ENCODE measurements at regions not wholly inside any gene's neighbourhood (a gene's known extent, or its start where the extent isn't known, plus 50 kb on each side); places are given as distances from the start of the nearest gene placed in this dataset.
"Not testable (repeated sequence)": the region's sequence is repeated elsewhere in the genome, so short reads cannot be mapped to it uniquely, and the experiment has no call there.

DNA sequence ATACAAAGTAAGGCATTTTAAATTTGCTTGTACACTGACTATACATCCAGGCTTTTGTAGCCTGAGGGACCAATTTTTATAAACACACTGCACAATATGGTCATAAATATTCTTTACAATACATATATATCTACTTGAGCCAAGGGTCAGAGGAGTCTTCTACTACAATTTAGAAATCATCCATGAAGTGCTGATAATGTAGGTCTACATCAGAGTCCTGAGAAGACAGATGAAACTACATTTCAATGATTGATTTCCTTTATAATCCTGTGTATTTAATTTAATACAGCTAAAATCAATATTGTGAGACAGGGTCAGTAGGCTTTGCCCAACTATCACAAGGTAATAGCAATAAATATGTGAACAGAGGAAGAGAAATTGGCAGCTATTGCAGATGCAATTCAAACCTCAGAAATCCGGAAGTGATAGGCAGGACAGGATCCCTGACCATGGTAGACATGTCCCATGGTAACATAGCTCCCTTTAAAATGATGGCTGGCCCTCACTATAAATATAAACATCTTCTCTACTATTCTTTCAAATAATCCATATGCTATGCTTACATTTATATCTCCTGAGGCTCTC lies 318.0 kb upstream of the POT1 start:
- H3K27ac ChIP-seq: no peak overlapping the region
- no peak for DNase-seq (ENCODE audit: low read depth, low spot score)

DNA sequence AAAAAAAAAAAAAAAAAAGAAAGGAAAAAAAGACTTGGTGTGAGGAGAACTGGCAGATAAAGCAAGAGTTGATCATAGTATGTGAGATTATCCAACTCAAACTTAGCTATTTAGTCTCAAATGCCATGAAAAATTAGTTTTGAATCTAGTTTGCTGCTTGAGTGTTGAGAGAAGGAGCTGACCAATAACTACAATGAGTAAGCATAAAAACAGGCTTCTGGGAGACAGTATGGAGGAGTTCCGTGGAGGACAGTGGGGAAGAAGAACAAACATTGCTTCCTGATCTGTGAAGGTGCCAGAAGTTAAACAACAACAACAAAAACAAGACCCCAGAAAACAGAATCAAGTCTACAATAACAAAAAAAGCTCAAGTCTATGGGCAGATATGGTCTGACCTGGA lies 317.1 kb upstream of the POT1 start:
- no peak overlapping the region for H3K27ac ChIP-seq
- no peak for DNase-seq (ENCODE audit: low read depth, low spot score)

GRCh38 chr7:125241548-125241947 lies 311.9 kb upstream of the POT1 start:
- DNase-seq (ENCODE audit: low read depth, low spot score): no peak
- no peak overlapping the region for H3K27ac ChIP-seq

DNA sequence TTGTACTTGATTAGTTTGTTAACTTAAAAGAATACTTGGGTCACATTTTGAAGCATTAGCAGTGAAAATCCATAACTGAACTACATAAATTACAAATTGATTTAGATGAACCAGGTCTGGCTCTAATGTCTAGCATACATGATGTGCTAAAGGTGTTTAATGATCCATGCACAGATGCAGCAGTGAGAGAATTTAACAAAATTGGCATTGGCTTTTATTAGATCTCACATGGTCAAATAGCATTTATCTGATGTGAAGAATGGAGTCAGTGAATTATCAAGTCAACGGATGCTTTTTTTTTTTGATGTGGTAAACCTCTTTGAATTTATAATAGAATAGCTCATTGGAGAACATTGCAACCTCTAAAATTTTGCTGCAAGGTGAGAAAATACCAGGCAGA lies 293.0 kb upstream of the POT1 start:
- no peak for DNase-seq (ENCODE audit: low read depth, low spot score)
- no peak overlapping the region for H3K27ac ChIP-seq

- H3K27ac ChIP-seq: no peak overlapping the region
- DNase-seq (ENCODE audit: low read depth, low spot score): no peak
These were observed 288.5 kb upstream of the POT1 start for GRCh38 chr7:125218076-125218475.

DNA sequence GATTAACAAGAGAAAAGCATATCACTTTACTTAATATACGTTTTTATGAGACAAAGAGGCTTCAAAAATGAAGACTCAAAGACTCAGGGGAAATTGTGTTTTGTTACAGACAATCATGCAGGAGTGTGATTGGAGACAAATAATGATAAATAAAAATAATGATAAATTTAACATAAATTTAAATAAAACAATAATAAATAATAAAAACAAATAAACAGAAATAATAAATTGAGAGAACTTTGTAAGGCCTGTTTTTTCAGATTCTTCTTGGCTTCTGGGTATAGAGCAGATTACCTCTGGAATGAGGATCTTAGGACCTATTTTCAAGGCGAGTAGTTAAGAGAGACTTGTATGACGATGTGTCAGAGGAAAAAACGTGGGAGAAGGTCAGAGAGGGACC lies 271.4 kb upstream of the POT1 start:
- no peak for DNase-seq (ENCODE audit: low read depth, low spot score)

DNA sequence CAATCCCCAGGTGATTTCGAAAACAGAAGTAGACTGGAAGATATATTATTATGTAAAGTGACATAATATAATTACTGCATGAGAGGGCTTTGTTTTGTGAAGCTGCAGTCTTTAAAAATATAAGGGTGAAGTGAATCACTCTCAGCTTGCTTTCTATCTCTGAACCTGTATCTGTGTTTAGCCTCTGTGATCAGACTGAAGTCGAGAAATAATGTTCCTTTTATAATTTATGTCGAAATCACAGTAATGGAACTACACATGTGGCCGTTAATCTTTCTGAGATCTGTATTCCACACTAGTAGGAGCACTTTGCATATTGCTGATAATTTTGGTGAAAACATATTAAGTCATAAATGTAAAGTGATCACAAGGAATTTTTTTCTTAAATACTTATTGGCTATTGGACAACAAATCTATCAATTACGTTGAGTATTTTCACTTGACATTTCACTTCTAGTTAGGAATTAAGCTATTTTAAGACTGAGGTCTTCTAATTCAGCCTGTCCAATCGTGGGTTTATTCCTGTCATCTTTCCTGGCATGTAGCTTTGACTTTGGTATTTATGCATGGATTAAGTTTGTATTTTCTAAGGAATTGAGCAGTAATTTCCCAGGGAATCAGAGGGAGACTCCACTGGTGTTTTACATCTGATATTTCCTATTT lies 268.2 kb upstream of the POT1 start:
- H3K27ac ChIP-seq: no peak overlapping the region
- DNase-seq (ENCODE audit: low read depth, low spot score): no peak

More for the DNA sequence above, 271.4 kb upstream of the POT1 start:
- no peak overlapping the region for H3K27ac ChIP-seq

DNA sequence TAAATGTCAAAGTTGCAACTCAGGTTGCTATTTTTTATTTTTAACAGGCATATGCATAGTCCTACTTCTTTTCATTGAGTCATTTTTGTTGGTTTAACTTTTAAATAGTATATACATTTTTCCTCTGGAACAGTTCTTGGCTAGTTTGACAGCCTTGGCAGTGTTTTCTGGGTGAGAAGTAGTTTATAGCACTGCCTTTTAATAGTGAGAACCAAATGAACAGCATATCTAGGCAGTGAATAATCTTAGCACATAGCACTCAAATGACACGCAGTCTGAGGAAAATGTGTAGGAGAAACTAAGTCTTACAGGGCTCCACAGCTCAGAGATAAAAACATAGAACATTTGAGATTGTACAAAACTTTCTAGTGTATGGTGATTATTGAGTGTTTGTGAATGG lies 265.5 kb upstream of the POT1 start:
- DNase-seq (ENCODE audit: low read depth, low spot score): no peak

GRCh38 chr7:125193263-125193662 lies 263.6 kb upstream of the POT1 start:
- no peak for DNase-seq (ENCODE audit: low read depth, low spot score)
- H3K27ac ChIP-seq: no peak overlapping the region

More for the DNA sequence above, 265.5 kb upstream of the POT1 start:
- no peak overlapping the region for H3K27ac ChIP-seq

GRCh38 chr7:125184801-125185200 lies 255.2 kb upstream of the POT1 start:
- no peak overlapping the region for H3K27ac ChIP-seq
- no peak for DNase-seq (ENCODE audit: low read depth, low spot score)

- DNase-seq (ENCODE audit: low read depth, low spot score); H3K27ac ChIP-seq: not testable (repeated sequence)
These were observed 252.1 kb upstream of the POT1 start for GRCh38 chr7:125181569-125182267.

- DNase-seq (ENCODE audit: low read depth, low spot score): peak; percentile 26
- peak overlapping the region; percentile 41 for H3K27ac ChIP-seq
These were observed 243.9 kb upstream of the POT1 start for GRCh38 chr7:125173571-125173970.

DNA sequence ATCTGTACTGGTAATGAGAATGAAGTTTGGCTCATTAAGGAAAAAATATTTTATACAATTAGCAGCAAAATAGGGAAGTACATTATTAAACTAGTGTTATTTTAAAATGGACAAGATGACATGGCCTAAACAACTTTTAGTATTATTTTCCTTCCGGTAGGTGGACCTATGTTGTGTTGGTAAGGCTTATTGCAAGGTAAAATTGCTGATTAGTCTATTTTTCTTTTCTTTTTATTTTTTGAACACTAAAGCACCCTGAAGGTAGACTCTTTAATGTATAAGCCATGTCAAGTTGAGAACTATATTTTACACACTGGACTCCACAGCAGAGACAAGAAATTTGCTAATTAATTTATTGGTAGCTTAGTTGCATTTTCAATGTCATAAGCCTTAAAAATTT lies 239.5 kb upstream of the POT1 start:
- H3K27ac ChIP-seq: no peak overlapping the region
- DNase-seq (ENCODE audit: low read depth, low spot score): no peak

GRCh38 chr7:125154930-125155329 lies 225.3 kb upstream of the POT1 start:
- DNase-seq (ENCODE audit: low read depth, low spot score): no peak
- no peak overlapping the region for H3K27ac ChIP-seq

- no peak overlapping the region for H3K27ac ChIP-seq
- no peak for DNase-seq (ENCODE audit: low read depth, low spot score)
These were observed 219.5 kb upstream of the POT1 start for GRCh38 chr7:125149151-125149550.

DNA sequence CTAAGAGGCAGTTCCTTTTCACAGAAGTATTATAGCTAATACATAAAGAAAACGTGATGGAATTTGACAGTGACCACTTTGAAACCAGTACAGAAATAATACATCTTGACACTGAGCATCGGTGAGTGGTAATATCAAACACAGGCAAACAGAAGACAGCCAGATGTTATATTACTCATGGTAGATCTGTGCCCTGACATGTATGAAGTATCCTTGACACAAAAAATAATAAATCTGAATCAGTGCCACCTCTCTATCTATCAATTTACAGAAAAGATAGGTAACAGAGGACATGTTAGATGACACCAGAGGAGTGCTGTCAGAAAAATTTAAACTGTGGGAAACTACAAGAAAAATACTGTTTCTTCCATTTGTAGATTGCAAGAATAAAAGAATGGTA lies 217.4 kb upstream of the POT1 start:
- no peak overlapping the region for H3K27ac ChIP-seq
- no peak for DNase-seq (ENCODE audit: low read depth, low spot score)

DNA sequence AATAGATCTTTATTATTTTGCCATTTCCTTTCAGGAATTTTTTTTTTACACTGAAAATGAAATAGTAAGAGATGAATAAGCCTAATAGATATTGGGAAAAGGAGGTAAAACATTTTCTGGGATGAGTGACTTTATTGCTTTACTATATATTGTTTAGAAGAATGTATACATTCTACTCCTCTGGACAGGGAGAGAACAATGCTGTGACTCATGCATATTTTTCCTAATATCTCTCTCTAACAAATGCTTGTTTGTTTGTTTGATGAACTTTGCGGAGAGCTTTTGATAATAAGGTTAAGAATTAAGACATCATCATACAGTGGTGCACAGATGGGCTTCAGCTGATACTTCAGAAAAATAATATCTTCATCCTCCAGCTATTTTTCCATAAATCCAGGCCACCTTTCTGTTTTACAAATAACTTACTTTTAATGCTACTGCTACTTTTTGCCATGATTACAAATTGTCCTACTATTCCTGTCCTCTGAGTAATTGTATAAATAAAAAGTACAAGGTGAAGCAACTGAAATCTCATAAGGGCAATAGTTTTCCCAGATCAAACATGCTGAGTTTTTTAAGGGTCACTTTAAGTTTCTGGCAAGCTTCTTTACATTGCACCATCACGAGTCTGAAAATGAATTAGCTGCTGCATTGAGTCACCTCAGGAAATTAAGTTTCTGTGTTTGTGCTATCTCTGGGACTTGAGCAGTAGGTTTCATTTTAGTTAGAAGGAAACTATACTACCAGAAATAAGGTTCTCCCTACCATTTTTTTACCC lies 207.3 kb upstream of the POT1 start:
- DNase-seq (ENCODE audit: low read depth, low spot score): peak; percentile 78
- H3K27ac ChIP-seq: peak overlapping the region; percentile 80

GRCh38 chr7:125136341-125136740 lies 206.7 kb upstream of the POT1 start:
- H3K27ac ChIP-seq: peak overlapping the region; percentile 80
- peak; percentile 58 for DNase-seq (ENCODE audit: low read depth, low spot score)

DNA sequence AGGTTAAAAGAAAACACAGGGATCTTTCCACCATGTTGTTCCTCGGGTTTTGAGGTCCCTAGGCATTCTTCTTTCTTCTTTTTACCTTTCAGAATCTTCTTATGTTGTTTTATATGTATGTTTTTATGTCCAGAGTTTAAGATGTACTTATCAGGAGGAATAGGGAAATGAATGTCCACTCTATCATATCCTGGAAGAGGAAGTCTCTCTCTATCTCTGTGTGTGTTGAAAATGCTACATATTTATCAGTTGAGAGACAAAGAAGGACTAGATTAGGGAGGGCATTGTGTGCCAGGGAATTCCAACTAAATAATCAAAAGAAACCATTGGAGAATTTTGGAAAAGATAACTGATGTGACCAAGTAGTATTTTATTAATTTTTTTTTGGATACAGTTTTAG lies 200.5 kb upstream of the POT1 start:
- no peak for DNase-seq (ENCODE audit: low read depth, low spot score)

DNA sequence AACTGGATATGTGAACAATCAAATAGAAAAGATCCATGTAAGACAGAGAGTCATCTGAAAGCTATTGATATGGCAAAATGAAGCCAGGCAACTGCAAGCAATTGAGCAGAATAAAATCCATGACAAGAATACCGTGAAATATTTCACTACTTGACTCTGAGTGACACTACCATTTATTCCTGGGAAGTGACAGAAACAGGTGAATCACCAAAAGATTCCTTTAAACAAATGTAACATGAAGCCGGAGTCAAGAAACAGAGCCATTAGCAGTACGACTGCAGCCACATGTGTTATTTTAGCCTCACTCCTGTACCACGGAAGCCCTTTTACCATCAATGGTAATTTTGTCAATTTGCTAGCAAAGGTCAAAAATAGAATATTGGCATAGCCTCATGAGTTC lies 197.7 kb upstream of the POT1 start:
- no peak for DNase-seq (ENCODE audit: low read depth, low spot score)

More for the DNA sequence above, 200.5 kb upstream of the POT1 start:
- H3K27ac ChIP-seq: no peak overlapping the region

DNA sequence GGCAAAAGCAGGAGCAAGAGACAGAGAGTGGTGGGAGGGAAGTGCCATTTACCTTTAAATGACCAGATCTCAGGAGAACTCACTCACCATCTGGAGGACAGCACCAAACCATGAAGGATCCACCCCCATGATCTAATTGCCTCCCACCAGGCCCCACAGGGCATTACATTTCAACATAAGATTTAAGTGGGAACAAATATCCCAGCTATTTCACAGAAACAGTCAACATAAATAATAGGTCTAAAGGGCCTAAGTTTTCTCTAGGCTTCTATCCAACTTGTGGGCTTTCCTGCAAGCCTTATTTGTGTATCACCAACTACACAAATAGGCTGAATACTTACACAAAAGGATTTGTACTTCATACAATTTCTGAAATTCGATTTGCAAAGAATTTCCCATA lies 196.8 kb upstream of the POT1 start:
- H3K27ac ChIP-seq: no peak overlapping the region
- DNase-seq (ENCODE audit: low read depth, low spot score): no peak

More for the DNA sequence above, 197.7 kb upstream of the POT1 start:
- H3K27ac ChIP-seq: no peak overlapping the region

Data from epithelial cell of prostate (primary cell).